Activated CD4-positive, alpha-beta T cell treated with anti-CD3 and anti-CD28 coated beads, Interleukin-2, amount 50 U/mL, for 48 hours (primary cell): ENCODE measurements at regions not wholly inside any gene's neighbourhood (a gene's known extent, or its start where the extent isn't known, plus 50 kb on each side); places are given as distances from the start of the nearest gene placed in this dataset.
"Not testable (repeated sequence)": the region's sequence is repeated elsewhere in the genome, so short reads cannot be mapped to it uniquely, and the experiment has no call there.

ENCODE experiments used
- DNase-seq, 2 experiments: peaks; one replicate each; pipeline ENCODE4 v3.0.0-alpha.2; 2020

- no peak for DNase-seq
Observed at GRCh38 chr14:43369710-43370564, 1137.1 kb downstream of the FSCB start.

GRCh38 chr14:43362586-43362985, 1144.5 kb downstream of the FSCB start:
- no peak for DNase-seq

- no peak for DNase-seq
Observed at GRCh38 chr14:43361751-43362150, 1145.3 kb downstream of the FSCB start.

DNA sequence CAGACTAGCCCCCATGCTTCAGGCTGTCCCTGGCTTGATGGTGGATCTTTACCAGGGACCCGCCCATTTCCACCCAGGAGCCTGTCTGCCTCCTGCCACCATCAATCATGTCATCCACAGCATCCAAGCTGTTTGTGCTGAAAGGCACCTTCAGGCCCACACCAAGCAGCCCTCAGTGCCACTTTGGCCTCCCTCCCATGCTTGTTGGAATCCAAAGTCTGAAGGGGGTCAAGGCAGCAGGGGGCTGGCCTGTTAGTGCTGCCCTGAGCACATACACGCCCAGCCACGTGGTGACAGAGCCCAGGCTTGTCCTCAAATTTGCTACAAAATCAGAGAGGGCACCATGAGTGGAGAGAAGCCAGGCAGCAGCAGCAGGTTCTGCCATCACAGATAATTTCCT, 1146.8 kb downstream of the FSCB start:
- no peak for DNase-seq

- DNase-seq: no peak
Observed at GRCh38 chr14:43359317-43359716, 1147.8 kb downstream of the FSCB start.

- no peak for DNase-seq
Observed at GRCh38 chr14:43356979-43357545, 1150.0 kb downstream of the FSCB start.

- no peak for DNase-seq
Observed at GRCh38 chr14:43356382-43356781, 1150.7 kb downstream of the FSCB start.

DNA sequence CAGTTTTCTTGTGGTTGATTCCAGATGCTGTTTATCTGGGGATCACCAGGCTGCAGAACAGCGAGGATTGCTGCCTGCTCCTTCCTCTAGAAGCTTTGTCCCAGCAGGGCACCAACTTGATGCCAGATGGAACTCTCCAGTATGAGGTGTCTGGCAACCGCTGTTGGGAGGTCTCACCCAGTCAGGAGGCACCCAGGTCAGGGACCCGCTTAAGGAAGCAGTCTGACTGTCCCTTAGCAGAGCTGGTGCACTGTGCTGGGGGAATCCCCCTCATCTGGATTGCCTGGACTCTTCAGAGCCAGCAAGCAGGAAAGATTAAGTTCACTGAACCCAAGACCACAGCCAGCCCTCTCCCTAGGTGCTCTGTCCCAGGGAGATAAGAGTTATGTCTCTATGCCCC, 1165.2 kb downstream of the FSCB start:
- DNase-seq: no peak

GRCh38 chr14:43338713-43339112, 1168.4 kb downstream of the FSCB start:
- DNase-seq: no peak

GRCh38 chr14:43336351-43336750, 1170.7 kb downstream of the FSCB start:
- no peak for DNase-seq

DNA sequence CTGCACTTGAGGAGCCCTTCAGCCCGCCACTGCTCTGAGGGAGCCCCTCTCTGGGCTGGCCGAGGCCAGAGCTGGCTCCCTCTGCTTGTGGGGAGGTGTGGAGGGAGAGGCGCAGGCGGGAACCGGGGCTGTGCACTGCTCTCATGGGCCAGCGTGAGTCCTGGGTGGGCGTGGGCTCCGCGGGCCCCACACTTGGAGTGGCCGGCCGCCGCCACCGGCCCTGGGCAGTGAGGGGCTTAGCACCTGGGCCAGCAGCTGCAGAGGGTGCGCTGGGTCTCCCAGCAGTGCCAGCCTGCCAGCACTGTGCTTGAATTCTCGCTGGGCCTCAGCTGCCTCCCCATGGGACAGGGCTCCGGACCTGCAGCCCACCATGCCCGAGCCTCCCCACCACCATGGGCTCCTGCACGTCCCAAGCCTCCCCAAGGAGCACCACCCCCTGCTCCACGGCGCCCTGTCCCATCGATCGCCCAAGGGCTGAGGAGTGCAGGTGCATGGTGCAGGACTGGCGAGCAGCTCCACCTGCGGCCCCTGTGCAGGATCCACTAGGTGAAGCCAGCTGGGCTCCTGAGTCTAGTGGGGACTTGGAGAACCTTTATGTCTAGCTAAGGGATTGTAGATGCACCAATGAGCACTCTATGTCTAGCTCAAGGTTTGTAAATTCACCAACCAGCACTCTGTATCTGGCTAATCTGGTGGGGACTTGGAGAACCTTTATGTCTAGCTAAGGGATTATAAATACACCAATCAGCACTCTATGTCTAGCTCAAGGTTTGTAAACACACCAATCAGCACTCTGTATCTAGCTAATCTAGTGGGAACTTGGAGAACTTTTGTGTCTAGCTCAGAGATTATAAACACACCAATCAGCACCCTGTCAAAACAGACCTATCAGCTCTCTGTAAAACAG, 1180.3 kb downstream of the FSCB start:
- not testable (repeated sequence) for DNase-seq

- DNase-seq: no peak
Observed at GRCh38 chr14:43316427-43316826, 1190.7 kb downstream of the FSCB start.

DNA sequence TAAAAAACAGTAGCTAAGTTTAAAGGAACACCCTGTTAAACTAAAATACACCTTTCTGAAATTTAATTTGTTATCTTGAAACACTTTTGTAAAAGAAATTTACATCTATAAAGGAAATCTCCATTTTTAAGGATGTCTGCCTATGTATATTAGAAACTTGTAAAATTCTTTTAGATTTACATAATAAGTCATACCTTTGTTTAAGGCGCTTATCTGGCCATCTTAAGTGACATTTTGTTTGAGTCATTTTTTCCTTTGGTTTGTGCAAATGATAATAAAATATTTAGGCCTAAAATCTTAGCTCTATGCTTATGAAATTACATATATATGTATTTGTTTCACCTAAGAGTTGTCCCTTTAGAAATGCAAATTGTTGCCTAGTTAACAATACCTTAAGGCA, 1193.4 kb downstream of the FSCB start:
- no peak for DNase-seq

DNA sequence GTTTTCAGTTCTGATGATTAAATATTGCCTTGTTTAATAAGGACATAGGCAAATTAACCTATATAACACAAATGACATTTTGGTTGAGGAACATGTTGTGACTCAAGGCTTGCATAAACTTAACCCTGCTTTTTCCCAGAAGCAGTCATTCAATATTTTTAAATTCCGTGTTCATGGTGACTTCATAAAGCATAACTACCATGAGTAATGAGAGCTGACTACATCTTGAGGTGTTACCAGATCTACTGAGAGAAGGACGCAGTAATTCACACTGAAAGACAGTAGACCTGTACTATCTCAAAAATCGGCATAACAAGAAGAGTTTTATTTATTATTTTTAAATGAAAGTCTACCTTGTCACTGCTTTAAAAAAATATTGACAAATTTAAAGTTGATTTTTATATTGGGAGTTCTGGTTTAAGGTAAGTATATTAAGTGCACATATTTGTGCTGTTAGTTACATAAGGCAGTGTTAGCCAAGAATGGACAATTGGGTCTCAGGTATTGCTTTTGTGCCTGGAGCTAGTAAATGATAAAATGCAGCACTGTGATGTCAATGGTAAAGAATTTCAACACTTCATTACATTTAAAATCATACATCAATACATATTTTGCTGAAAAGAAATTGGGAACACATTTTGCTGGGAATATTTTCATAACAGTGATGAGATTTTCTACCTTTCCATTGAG, 1198.5 kb downstream of the FSCB start:
- no peak for DNase-seq

GRCh38 chr14:43307836-43308235, 1199.2 kb downstream of the FSCB start:
- DNase-seq: no peak

GRCh38 chr14:43306053-43306452, 1201.0 kb downstream of the FSCB start:
- no peak for DNase-seq

- no peak for DNase-seq
Observed at GRCh38 chr14:43297794-43298193, 1209.3 kb downstream of the FSCB start.

- DNase-seq: not testable (repeated sequence)
Observed at GRCh38 chr14:43296061-43296460, 1211.0 kb downstream of the FSCB start.

DNA sequence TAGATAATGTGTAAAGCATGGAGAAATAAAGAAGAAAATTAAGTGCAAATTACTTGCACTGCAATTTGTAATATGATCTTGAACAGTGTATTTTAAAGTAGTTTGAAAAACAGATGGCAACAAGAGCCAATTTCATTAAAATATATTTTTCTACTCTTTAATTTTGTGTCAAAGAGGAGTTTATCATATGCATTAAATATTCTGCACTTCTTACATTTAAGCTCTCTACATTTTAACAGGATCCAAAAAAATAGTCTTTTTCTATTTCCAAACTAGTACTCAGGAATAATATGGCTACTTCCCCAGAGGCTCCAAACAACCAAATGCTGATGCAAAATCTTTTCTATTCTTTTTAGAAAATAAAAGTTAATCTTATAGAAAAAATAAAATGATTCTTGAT, 1221.5 kb downstream of the FSCB start:
- no peak for DNase-seq

DNA sequence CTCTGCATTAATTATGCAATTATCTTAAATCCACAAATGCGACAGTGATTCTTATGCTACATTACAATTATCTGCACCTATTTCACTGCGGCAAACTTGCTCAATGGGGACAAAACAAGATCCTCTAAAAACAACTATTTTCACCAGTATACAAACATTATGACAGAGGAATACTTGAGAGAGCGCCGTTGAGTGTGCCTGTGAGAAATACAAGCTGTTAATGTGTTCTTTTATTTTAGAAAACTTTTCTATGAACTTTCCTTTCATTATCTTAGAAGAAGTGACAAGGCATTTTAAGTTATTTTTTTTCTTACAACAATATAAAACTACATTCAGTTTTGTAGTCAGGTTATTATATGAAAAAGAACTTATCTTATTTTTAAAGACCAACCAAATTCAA, 1247.0 kb downstream of the FSCB start:
- no peak for DNase-seq

DNA sequence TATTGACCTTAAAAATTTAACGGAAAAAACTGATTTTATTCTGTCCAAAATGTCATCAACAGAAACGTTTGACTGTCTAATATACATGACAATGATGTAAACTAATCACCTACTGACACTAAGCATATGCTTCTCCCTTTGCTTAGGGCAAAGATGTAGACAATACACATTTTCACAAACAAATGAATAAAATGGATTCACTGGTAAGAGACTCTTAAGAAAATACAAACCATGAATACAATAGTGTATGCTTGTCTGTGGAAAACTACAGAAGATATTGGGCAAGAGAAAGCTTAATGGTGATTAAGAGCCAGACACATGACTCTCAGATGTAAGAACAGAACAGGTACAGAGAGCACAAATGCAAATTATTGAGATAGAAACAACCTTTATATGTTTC, 1248.7 kb downstream of the FSCB start:
- no peak for DNase-seq

GRCh38 chr14:43256996-43257395, 1250.1 kb downstream of the FSCB start:
- DNase-seq: not testable (repeated sequence)

DNA sequence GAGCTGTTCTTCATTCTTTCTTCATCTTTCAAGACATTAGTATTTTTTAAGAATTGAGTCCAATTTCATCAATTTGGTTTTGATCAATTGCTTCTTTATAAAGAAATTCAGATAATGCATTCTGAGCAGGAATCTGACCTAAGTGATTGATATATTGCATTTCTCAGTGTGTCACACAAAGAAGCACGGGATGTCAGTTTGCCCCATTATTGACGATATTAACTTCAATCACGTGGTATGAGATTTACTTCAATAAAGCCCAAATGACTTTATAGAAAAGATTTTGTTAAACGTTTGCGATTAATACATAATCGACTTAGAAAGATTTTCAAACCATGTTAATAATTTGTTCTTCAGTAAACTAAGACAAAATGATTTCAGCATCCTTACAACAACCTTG, 1254.2 kb downstream of the FSCB start:
- DNase-seq: no peak
